Fibroblast of peridontal ligament (primary cell): ENCODE measurements at regions not wholly inside any gene's neighbourhood (a gene's known extent, or its start where the extent isn't known, plus 50 kb on each side); places are given as distances from the start of the nearest gene placed in this dataset.
A peak's percentile ranks its signal among the peaks of the same experiment; 100 is the strongest.
"Not testable (repeated sequence)": the region's sequence is repeated elsewhere in the genome, so short reads cannot be mapped to it uniquely, and the experiment has no call there.

ENCODE experiments used
- DNase-seq: peaks from one replicate; pipeline ENCODE4 v3.0.0-alpha.2; 2010; ENCODE audit errors: extremely low read depth

GRCh38 chr10:29795850-29796249 is 161.1 kb upstream of the SVIL start:
- peak; percentile 36 for DNase-seq

GRCh38 chr10:29794776-29795611 is 160.2 kb upstream of the SVIL start:
- peak; percentile 26 for DNase-seq

GRCh38 chr10:29791773-29792172 is 157.0 kb upstream of the SVIL start:
- DNase-seq = no peak

GRCh38 chr10:29790207-29790606 is 155.4 kb upstream of the SVIL start:
- peak; percentile 63 for DNase-seq

- no peak for DNase-seq
Observed at GRCh38 chr10:29788113-29788512, 153.3 kb upstream of the SVIL start.

GRCh38 chr10:29785701-29786100 is 150.9 kb upstream of the SVIL start:
- DNase-seq = no peak

- DNase-seq = peak; percentile 100
Observed at GRCh38 chr10:29784175-29784773, 149.5 kb upstream of the SVIL start.

- peak; percentile 18 for DNase-seq
Observed at GRCh38 chr10:29783201-29783947, 148.6 kb upstream of the SVIL start.

- DNase-seq = no peak
Observed at GRCh38 chr10:29780639-29781038, 145.9 kb upstream of the SVIL start.

GRCh38 chr10:29780096-29780495 is 145.3 kb upstream of the SVIL start:
- DNase-seq = no peak

- DNase-seq = no peak
Observed at GRCh38 chr10:29776246-29776645, 141.5 kb upstream of the SVIL start.

GRCh38 chr10:29774475-29774874 is 139.7 kb upstream of the SVIL start:
- DNase-seq = no peak

GRCh38 chr10:29773675-29774091 is 138.9 kb upstream of the SVIL start:
- no peak for DNase-seq

- no peak for DNase-seq
Observed at GRCh38 chr10:29772403-29772802, 137.6 kb upstream of the SVIL start.

GRCh38 chr10:29771376-29771775 is 136.6 kb upstream of the SVIL start:
- DNase-seq = no peak

GRCh38 chr10:29769277-29769676 is 134.5 kb upstream of the SVIL start:
- not testable (repeated sequence) for DNase-seq

- no peak for DNase-seq
Observed at GRCh38 chr10:29767968-29768367, 133.2 kb upstream of the SVIL start.

- DNase-seq = no peak
Observed at GRCh38 chr10:29766753-29767152, 132.0 kb upstream of the SVIL start.

- DNase-seq = no peak
Observed at GRCh38 chr10:29765330-29765729, 130.6 kb upstream of the SVIL start.

- no peak for DNase-seq
Observed at GRCh38 chr10:29763396-29763795, 128.6 kb upstream of the SVIL start.

GRCh38 chr10:29761916-29762315 is 127.1 kb upstream of the SVIL start:
- no peak for DNase-seq

- DNase-seq = no peak
Observed at GRCh38 chr10:29760138-29760900, 125.5 kb upstream of the SVIL start.
